ENCODE measurements at regions not wholly inside any gene's neighbourhood (a gene's known extent, or its start where the extent isn't known, plus 50 kb on each side); places are given as distances from the start of the nearest gene placed in this dataset.

DNA sequence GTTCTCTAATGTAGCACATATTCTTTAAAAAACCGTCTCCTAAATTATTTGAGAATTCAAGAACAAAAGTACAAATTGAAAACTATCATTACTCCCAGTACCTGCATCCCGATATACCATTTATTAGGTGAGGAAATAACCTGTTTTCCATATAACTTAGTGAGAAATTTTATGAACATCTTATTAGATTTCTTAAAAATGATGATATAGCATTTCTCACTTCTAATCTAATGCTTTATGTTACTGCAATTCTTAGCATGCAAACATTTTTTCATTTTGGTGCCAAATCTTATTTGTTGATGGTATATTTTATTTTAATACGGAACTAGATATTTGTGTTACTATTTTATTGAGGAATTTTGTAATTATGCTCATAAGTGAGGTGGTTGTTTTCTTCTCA lies 1321.3 kb upstream of the SLC10A2 start:
- Histone ChIP-seq H3K36me3 (no peaks in the 10 kb centered on the region), H3K27ac (no peak overlapping the region), H3K4me3 (no peak overlapping the region), H3K4me1 (no peaks in the 10 kb centered on the region), H3K9me3 (peaks cover 3 to 8% of the 10 kb centered on the region in 2 donors), H3K27me3 (no peaks in the 10 kb centered on the region)
- TF ChIP-seq CTCF (IDR thresholded peaks at IDR 0.05) (no peak), POLR2A (IDR thresholded peaks at IDR 0.05) (no peak), POLR2AphosphoS5 (IDR thresholded peaks at IDR 0.05) (no peak)
- intact Hi-C loops (cut with DNase I; ENCODE audit: low total_unique reads): no loop called here
- no peak for DNase-seq (ENCODE audit: low spot score in 2 of 2)

GRCh38 chr13:104385404-104385803 lies 1319.2 kb upstream of the SLC10A2 start:
- intact Hi-C loops (cut with DNase I; ENCODE audit: low total_unique reads): no loop called here
- Histone ChIP-seq H3K4me3 (no peak overlapping the region), H3K9me3 (peaks cover 3 to 8% of the 10 kb centered on the region in 2 donors), H3K36me3 (no peaks in the 10 kb centered on the region), H3K27me3 (no peaks in the 10 kb centered on the region), H3K4me1 (no peaks in the 10 kb centered on the region), H3K27ac (no peak overlapping the region)
- no peak for DNase-seq (ENCODE audit: low spot score in 2 of 2)
- TF ChIP-seq CTCF (IDR thresholded peaks at IDR 0.05) (no peak), POLR2AphosphoS5 (IDR thresholded peaks at IDR 0.05) (no peak), POLR2A (IDR thresholded peaks at IDR 0.05) (no peak)

DNA sequence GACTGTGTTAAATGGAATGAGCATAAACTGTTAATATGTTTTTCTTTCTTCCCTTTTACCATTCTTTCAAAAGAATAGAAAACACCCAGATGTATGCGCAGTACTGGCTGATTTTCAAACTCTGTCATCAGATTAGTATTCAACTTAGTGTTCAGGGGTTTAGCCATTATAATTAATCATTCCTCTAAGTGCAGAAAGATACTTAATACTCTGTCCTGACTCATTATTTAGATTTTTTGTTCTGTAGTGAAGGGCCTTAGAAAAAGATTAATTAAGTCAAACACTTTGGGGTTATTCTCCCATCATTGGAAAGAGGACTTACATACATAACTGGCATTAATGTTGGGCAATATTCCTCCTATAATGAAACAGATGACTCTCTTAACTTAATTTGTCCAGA lies 1316.7 kb upstream of the SLC10A2 start:
- Histone ChIP-seq H3K27me3 (no peaks in the 10 kb centered on the region), H3K4me1 (no peaks in the 10 kb centered on the region), H3K4me3 (no peak overlapping the region), H3K36me3 (no peaks in the 10 kb centered on the region), H3K27ac (no peak overlapping the region), H3K9me3 (peaks cover 0 to 2% of the 10 kb centered on the region in 2 donors)
- intact Hi-C loops (cut with DNase I; ENCODE audit: low total_unique reads): no loop called here
- DNase-seq (ENCODE audit: low spot score in 2 of 2): no peak
- TF ChIP-seq POLR2AphosphoS5 (IDR thresholded peaks at IDR 0.05): no peak
- TF ChIP-seq POLR2A (IDR thresholded peaks at IDR 0.05): no peak
- no peak for TF ChIP-seq CTCF (IDR thresholded peaks at IDR 0.05)

DNA sequence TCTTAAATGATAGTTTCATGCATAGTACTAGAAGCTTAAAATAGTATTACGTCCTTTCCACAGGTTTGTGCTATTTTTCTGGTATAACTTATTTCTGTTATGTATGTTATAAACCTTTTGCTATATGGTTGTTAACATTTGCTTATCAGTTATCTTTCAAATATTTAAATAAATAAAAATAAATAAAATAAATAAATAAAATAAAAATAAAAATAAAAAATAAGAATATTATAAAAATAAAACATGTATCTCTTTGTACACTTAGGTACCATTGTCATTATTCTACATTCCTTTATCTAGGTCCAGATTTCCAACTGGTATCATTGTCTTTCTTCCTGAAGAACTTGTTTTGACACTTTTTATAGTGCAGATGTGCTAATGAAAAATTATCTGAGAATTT lies 1310.4 kb upstream of the SLC10A2 start:
- Histone ChIP-seq H3K27me3 (no peaks in the 10 kb centered on the region), H3K9me3 (no peaks in the 10 kb centered on the region), H3K36me3 (no peaks in the 10 kb centered on the region), H3K4me3 (no peak overlapping the region), H3K27ac (no peak overlapping the region), H3K4me1 (no peaks in the 10 kb centered on the region)
- intact Hi-C loops (cut with DNase I; ENCODE audit: low total_unique reads): no loop called here
- TF ChIP-seq POLR2A (IDR thresholded peaks at IDR 0.05): no peak
- no peak for TF ChIP-seq CTCF (IDR thresholded peaks at IDR 0.05)
- TF ChIP-seq POLR2AphosphoS5 (IDR thresholded peaks at IDR 0.05): no peak
- DNase-seq (ENCODE audit: low spot score in 2 of 2): no peak

GRCh38 chr13:104375614-104376013 lies 1309.4 kb upstream of the SLC10A2 start:
- DNase-seq (ENCODE audit: low spot score in 2 of 2): no peak
- TF ChIP-seq POLR2AphosphoS5 (IDR thresholded peaks at IDR 0.05) (no peak), CTCF (IDR thresholded peaks at IDR 0.05) (no peak), POLR2A (IDR thresholded peaks at IDR 0.05) (no peak)

More at GRCh38 chr13:104375614-104376013, 1309.4 kb upstream of the SLC10A2 start:
- intact Hi-C loops (cut with DNase I; ENCODE audit: low total_unique reads): no loop called here
- Histone ChIP-seq H3K4me1 (no peaks in the 10 kb centered on the region), H3K27me3 (no peaks in the 10 kb centered on the region), H3K9me3 (no peaks in the 10 kb centered on the region), H3K4me3 (no peak overlapping the region), H3K36me3 (peaks cover 4% of the 10 kb centered on the region), H3K27ac (no peak overlapping the region)

Data from breast epithelium (tissue), 4 donors.